Middle frontal gyrus (tissue), 1 donor: ENCODE measurements at regions not wholly inside any gene's neighbourhood (a gene's known extent, or its start where the extent isn't known, plus 50 kb on each side); places are given as distances from the start of the nearest gene placed in this dataset.

Source experiments
- DNase-seq: peaks from one replicate; pipeline ENCODE4 v3.0.0-alpha.2; 2015; ENCODE audit warnings: low spot score; ENCODE audit errors: extremely low spot score

DNA sequence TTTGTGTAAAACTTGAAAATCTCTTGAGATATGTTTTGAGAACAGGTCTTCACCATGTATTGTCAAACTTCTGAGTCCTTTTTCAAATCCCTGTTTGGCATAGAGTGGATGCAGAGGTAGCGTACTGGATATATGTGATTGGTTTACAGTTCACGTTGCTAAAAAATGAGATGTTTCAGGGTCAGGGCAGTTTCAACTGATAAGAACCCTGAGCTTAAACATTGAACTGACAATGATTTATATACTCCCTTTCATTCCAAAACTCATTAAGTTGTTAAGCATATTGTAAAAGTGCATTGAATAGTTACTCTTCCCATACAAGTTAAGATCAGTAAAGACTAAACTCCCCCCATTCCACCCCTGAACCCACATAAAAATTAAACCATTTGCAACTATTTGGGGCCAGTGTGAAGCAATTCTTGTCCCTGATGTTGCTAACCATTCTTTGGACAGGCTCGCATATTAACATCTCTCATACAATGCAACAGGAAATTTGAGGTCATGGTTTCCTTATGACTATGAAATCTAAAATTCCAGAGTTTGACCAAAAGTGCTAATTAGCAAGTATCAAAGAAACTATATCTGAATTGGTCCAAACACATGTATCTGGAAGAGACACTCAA lies 470.9 kb upstream of the ACVR2A start:
- no peak for DNase-seq

DNA sequence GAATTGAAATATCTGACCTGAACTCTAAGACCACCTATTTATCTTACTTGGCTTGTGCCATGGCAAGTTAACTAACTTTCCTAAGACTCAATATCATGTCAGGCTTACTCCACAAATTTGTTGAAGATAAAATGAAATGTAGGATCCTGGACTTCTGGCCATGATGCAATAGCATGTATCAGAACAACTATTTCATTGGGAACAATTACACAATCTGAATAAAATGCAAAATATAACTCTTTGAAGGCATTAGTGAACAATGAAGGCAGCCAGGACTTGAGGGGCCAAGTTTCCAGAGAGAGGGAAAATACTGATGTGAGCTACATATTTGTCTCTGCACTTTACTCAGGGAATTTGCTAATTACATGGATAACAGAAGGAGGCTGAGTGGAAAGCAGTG lies 476.5 kb upstream of the ACVR2A start:
- DNase-seq, result no peak

DNA sequence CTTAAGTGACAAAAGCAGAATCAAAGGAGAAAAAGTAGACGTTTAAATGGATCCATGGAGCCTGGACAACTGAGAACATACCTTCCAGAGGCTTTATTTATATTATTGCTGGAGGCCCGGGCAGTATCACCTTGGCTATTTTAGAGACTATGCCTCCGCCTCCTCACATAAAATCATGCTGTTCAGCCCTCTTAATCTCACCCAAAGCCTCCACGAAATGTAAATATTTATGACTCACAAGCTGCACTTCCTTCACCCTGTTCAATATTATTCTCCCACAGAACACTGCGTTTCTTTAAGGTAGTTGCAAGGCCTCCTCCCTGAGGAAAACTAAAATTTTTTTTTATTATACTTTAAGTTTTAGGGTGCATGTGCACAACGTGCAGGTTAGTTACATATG lies 478.6 kb upstream of the ACVR2A start:
- DNase-seq, result no peak

DNA sequence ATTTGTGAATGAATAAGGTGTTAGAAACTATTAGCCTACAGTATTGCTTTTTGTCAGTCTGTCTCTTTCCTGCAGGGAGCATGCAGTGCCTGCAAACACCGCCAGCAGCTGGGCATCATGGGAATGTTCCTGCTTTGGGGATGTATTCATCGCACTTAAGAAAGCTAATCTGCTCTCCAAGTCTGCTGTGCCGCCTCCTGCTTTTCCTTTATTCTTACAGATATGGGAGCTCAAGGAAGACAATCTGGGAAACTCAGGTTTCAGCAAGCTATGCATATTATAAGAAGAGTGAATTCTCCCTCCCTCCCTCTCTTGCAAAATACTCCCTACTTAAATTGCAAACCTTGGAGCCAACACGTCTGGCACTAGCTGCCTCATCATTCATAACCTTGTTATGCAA lies 479.2 kb upstream of the ACVR2A start:
- DNase-seq, result peak; percentile 8

DNA sequence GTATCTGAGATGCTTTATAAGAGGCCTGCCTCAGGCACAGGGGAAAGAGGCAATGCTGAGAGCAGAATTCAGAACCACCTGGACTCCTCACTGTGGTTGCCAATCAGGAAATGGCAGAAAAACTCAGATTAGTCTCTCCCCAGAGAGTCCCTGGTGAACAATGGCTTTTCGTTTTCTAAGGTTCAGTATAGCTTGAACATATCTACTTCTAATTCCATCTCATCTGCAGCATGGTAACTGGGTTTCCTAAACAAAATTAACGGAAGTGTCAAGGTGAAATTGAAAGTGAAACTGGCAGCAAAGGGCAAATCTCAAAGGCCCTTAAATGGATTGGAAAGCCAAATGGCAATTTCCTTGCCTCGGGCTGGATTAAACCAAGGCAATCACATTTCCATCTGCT lies 480.2 kb upstream of the ACVR2A start:
- no peak for DNase-seq

DNA sequence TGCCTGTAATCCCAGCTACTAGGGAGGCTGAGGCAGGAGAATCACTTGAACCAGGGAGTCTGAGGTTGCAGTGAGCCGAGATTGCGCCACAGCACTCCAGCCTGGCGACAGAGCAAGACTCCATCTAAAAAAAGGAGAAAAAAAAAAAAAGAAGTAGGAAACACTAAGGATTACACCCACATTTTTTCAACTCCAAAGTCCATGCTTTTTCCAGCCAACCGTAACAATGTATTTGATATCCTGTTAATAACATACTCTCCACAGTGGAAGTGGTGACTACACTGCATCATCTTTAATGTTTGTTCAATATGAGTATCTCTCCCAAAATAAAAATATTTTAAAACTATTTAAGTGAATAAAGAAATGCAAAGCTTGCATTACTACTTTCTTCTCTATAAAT lies 481.6 kb upstream of the ACVR2A start:
- no peak for DNase-seq

DNA sequence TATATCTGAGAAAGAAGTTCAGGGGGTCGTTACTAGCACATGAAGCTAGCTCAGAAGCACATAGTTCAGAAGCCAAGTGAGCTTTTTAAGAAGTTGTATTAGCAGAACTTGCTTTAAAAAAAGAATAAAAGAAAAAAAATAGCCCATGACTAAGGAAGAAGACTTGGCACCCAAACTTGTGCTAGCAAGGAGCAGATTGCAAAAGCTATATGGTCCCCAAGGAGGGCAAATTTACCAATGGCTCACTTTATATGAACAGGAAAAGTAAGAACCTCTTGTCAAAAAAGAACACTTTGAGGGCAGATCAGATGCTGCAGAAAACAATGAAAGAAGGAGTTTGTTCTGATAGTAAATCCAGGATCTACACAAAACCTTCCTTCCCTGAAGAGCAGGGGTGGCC lies 486.5 kb upstream of the ACVR2A start:
- DNase-seq, result no peak

DNA sequence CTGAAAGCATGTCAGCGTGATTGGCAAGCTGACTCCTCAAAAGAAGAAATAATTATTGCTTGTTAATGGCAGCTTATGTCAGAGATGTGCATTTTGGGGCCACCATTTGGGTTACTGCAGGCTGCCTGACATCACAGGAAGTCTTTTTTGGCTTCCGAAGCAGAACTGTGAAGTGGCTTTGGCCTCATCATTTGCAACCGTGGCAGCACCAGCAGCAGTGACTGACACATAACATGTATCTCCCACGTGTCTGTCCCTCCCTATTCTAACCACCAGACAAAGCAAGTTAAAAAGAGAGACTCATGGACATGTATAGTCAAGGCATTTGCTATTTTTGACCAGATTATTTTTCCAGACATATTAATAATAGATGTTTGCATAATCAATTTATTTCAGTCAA lies 488.7 kb upstream of the ACVR2A start:
- DNase-seq, result no peak

DNA sequence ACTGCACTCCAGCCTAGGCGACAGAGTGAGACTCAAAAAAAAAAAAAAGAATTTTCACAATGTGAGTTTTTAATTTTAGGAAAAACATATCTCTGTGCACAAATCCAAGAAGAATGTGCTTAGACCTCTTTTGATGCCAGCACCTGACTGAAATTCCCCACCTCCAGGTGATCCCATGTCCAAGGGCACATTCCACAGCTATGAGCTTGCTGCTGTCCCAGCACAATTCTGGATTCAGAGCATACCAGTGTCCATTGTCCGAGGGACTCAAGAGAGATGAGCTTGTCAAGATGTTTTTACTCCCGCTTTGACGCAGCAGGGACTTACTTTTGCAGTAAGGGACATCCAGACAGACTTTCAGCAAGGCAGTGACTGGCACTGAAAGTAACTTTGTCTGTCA lies 489.1 kb upstream of the ACVR2A start:
- DNase-seq, result no peak

DNA sequence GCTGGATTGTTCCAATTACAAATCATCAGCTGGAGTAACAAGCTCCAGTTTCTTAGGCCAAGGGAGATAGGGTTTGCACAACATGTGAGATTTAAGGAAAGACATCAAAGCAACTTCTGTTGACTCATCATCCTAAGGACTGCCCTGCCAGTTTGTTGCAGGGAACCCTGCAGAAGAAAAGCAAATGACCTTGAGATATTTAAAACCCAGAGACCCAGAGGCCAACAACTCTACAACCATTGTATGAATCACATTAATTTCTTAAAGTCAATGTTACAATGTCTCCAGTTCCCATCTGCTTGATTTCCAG lies 491.8 kb upstream of the ACVR2A start:
- DNase-seq, result no peak

DNA sequence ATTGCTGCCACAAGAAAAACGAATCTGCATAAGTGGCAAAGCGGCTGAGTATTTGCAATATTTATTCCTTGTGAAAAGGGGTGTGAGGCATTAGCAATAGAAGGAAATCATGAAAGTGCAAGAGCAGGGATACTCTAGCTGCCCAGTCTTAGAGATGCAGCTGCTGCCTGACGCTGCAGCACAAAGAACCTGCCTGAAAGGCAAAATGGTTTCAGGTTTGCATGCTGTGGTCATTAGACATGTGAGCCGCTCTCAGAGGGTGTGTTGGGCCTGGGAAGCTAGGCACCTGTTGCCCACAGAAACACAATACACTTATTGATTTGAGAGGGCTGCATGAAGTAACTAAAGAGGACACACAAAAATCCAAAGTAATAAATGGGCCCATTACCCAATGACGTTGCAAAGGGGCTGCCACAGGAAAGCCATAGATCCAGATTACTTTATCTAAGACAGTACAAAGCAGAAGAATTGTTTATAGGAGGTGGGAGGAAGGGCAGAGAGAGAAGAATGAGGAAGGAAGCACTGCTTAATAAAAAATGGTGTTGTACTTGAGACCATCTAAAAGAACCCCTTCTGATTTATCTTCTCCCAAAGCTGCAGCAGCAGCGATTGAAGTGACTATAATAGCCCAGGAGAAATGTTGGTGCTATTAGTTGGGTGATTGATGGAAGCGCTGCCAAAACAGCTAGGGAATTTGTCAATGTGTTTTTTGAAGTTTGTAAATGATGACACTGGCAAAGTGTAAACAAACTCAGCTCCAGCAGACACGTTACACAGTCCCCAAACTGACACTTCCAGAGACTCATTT lies 492.4 kb upstream of the ACVR2A start:
- DNase-seq, result no peak

DNA sequence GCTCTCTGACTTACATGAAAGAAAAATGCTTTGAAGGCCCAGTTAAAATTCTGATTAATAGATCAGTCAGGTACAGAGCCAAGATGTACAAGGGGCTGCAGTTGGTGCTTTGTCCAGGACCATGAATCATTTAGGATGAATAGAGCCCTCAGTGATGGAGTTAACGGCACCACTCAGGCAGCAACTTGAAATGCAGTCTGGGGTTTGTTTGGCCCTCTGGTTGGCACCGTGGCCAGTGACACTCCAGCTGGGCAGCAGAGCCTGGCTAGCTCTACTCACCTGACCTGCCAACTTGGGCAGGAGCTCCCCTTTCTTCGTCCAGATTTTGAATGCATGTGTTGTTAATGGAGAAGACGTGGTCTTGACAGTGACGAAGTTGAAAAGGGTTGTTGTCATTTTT lies 493.0 kb upstream of the ACVR2A start:
- DNase-seq, result no peak

DNA sequence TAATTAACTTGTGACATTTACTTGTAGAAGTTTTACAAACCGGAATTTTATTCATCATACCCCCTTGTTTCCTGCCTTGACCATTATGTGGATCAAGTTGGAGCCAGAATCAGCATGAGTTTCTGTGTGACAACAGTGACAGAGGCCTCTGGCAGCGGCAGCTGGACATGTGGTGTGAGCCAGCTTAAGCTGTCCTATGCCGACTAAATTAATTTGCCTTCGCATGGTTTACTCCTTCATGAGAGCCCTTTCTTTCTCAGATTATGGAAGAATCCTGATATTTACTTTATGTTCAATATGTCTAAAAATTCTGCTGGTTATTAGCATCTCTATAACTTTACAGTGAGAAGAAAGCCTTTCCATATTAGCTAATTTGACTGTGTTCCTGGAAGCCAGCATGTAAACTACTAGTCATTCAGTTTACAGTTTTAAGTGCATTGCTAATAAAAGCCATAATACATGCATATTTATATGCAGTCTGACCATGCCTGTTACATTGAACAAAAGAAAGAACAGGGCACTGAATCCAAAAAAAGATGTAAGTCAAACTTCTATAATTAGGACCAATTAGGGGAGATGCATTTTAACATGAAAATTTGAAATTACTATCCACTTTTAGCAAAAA lies 495.8 kb upstream of the ACVR2A start:
- DNase-seq, result no peak

DNA sequence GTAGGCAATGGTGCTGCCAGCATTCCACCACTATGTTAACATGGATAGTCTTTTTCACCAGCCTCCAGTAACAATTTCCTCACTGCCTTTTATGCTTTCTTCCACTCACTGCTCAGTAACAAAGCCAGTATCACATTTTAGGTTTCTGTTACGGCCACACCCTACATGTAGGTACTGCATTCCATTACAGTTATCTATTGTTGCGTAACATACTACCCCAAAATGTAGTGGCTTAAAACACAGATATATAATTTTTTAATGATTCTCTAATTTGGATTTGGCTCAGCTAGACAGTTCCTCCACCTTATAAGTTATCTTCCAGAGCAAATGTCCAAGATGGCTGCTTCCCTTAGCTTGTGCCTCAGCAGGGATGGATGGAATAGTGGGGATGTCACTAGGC lies 498.7 kb upstream of the ACVR2A start:
- no peak for DNase-seq

DNA sequence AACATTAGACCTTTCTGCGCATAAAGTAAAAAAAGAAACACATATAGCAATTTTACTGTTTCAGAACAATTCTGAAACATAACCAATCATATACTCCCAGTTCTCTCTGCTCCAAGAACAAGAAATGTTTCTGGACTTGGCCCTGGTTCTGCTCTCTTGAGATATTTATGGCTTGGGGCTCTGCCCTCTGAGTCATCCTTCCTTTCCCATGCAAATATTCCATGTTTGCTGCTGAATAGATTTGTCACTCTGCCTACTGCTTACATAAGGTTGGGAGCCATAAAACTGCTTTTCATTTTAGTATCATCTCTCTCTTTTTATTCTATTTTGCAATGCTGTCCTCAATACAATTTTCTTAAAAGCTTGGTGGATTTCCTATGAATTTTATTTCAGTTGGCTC lies 499.6 kb upstream of the ACVR2A start:
- no peak for DNase-seq

DNA sequence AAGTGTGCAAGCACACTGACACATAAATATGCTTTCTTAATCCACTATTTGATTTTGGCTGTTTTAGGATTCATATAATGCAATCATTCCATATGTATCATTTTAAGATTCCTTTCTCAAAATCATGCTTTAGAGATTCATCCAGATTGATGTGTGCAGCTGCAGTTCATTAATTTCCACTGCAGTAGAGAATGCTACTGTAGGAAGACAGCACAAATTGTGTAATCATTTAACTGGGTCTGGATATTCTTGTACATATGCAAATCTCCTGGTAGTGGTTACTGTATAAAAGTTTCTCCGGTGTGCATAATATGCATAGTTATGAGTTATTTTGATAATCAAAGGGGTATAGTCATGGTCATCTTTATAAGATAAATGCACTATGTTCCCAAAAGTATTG lies 502.5 kb upstream of the ACVR2A start:
- DNase-seq, result no peak

DNA sequence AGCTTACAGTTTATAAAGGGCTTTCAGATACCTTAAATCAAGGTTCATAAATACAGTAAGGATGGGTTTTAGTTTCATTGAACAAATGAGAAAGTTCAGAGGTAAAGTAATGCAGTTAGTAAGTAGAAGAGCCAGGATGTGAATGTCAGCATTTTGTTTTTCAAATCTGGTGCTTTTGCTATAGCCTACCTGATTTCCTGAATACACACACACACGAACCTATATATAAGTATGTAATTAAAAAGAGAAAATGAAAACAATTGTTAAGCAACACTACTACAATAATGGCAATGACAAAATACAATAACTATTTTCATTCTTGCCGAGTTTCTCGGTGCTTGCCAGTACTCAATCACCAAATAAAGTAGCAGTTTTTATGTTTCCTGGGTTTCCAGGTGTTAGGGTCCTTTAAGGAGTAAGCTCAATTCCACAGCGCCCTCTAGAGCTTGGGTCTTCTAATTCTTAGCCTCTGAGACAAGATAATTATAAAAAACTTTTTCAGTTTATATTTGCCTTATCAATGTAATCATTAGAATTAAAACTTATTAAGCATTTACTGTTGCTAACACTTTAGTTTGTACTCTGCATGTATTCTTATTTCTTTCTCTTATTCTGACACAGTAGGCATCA lies 512.9 kb upstream of the ACVR2A start:
- no peak for DNase-seq

DNA sequence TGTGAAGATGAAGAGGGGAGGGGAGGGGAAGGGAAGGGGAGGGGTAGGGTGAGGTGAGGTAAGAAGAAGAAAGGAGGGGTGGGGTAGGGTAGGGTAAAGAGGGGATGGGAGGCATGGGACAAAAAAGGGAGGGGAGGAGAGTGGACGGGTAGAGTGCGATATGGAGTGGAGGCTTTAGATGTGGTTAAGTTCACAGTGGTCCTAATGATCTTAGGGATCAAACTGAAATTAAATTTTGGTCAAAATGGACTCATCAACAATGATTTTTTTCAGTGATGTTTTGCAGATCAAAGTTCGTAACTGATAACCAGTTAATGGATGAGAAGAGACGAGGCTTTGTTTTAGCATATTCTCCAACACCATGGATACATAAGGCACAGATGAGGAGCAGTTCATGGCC lies 513.9 kb upstream of the ACVR2A start:
- no peak for DNase-seq

DNA sequence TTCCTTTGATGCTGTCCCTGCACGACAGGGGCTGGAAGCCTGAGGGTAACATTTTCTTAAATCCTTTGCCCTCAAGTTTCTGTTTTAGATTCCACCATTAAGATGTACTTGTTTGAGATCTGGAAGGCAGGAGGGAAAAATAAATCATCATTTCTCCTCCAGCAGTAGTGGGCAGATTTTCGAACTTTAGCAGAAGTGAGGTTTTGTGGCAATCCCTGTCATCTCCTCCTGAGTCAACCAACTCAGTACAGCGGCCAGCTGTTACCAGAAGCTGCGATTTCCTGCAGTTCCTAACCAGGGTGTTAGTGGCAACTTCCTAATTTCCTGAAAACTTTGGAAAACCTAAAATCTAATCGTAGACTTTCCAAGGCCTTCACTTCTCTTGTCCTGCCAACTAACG lies 517.2 kb upstream of the ACVR2A start:
- DNase-seq, result no peak

DNA sequence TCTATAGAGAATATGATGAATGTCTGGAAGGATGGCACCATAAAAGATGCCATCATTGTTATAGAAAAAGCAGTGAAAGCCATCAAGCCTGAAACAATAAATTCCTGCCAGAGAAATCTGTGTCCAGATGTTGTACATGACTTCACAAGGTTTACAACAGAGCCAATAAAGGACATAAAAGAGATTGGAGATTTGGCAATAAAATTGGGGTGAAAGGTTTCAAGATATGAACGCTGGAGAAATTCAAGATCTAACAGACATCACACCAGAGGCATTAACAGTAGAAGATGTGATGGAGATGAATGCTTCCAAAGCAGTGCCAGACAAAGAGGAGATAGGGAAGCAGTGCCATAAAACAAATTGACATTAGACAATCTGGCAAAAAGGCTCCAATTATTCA lies 518.8 kb upstream of the ACVR2A start:
- DNase-seq, result no peak

DNA sequence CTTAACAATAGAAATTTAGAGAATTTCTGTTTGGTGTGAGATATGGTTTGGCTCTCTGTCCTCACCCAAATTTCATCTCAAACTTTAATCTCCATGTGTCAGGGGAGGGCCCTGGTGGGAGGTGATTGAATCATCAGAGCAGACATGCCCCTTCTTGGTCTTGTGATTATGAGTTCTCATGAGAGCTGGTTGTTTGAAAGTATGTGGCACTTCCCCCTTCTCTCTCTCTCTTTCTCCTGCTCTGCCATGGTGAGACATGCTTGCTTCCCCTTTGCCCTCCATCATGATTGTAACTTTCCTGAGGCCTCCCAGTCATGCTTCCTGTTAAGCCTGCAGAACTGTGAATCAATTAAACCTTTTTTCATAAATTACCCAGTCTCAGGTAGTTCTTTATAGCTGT lies 524.7 kb upstream of the ACVR2A start:
- DNase-seq, result no peak

DNA sequence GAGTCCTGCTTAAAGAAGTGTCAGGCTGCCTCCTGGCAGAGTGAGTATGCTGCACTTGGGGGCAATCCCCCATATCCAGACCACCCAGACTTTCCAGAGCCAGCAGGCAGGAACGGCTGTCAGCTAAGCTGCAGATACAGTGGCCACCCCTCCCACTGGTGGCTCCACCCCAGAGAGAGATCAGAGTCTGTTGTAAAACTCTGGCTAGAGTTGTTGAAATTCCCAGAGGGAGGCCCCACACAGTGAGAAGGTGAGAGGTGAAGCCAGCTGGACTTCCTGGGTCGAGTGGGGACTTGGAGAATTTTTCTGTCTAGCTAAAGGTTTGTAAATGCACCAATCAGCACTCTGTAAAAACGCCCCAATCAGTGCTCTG lies 533.8 kb upstream of the ACVR2A start:
- no peak for DNase-seq
